GM23338 (cell line): ENCODE measurements at regions not wholly inside any gene's neighbourhood (a gene's known extent, or its start where the extent isn't known, plus 50 kb on each side); places are given as distances from the start of the nearest gene placed in this dataset.

Experiments
- ATAC-seq: fragments of 200-7000 bp; cut with Tn5 transposase; 3 replicates; pipeline ENCODE4 v1.9.1; 2020
- DNase-seq: peaks from one replicate; pipeline ENCODE4 v3.0.0-alpha.2; 2015; ENCODE audit warnings: low spot score
- H2AFZ ChIP-seq: fragments of 200-600 bp; sonication (generic); 2 replicates; pipeline ENCODE4 v1.8.0; 2016; ENCODE audit warnings: antibody characterized with exemption, mild to moderate bottlenecking, moderate library complexity
- H3F3A ChIP-seq: fragments of 200-600 bp; sonication (generic); replicated peaks from 2 replicates; pipeline ENCODE4 v1.8.0; 2017; ENCODE audit warnings: antibody characterized with exemption, mixed run types, low read depth
- H3K27ac ChIP-seq: fragments of 200-600 bp; sonication (generic); 2 replicates; pipeline ENCODE4 v1.6.1; 2016; ENCODE audit warnings: low read depth
- H3K27me3 ChIP-seq: fragments of 200-600 bp; sonication (generic); 2 replicates; pipeline ENCODE4 v1.8.0; 2016; ENCODE audit warnings: mild to moderate bottlenecking, mixed run types, moderate library complexity; ENCODE audit not compliant: insufficient read depth
- H3K36me3 ChIP-seq: fragments of 200-600 bp; sonication (generic); 2 replicates; pipeline ENCODE4 v1.8.0; 2016; ENCODE audit warnings: mild to moderate bottlenecking; ENCODE audit not compliant: insufficient read depth
- H3K4me1 ChIP-seq: fragments of 200-600 bp; sonication (generic); 2 replicates; pipeline ENCODE4 v1.8.0; 2016; ENCODE audit warnings: mild to moderate bottlenecking, moderate library complexity; ENCODE audit not compliant: insufficient read depth
- H3K4me2 ChIP-seq: fragments of 200-600 bp; sonication (generic); 2 replicates; pipeline ENCODE4 v1.7.1; 2017; ENCODE audit warnings: mixed run types
- H3K4me3 ChIP-seq: fragments of 200-600 bp; sonication (generic); 2 replicates; pipeline ENCODE4 v1.6.1; 2016; ENCODE audit warnings: mixed run types
- H3K79me2 ChIP-seq: fragments of 200-600 bp; sonication (generic); replicated peaks from 2 replicates; pipeline ENCODE4 v1.8.0; 2017; ENCODE audit warnings: mild to moderate bottlenecking; ENCODE audit not compliant: insufficient read depth
- H3K9me2 ChIP-seq: fragments of 200-600 bp; sonication (generic); 2 replicates; pipeline ENCODE4 v1.8.0; 2017; ENCODE audit not compliant: insufficient read depth
- H4K20me1 ChIP-seq: fragments of 200-600 bp; sonication (generic); replicated peaks from 2 replicates; pipeline ENCODE4 v1.8.0; 2017; ENCODE audit warnings: mild to moderate bottlenecking; ENCODE audit not compliant: insufficient read depth
- H3K27ac Mint-ChIP-seq: 2 replicates; pipeline ENCODE4 v1.8.0; 2020; ENCODE audit warnings: inconsistent platforms, mild to moderate bottlenecking, moderate library complexity, mixed read lengths
- H3K27me3 Mint-ChIP-seq: 3 replicates; pipeline ENCODE4 v1.8.0; 2022; ENCODE audit warnings: low read depth, mild to moderate bottlenecking, moderate library complexity, mixed read lengths, inconsistent platforms; ENCODE audit not compliant: insufficient read depth, poor library complexity
- H3K36me3 Mint-ChIP-seq: 3 replicates; pipeline ENCODE4 v1.8.0; 2021; ENCODE audit warnings: low read depth, mild to moderate bottlenecking, inconsistent platforms, moderate library complexity, mixed read lengths
- H3K4me1 Mint-ChIP-seq: 3 replicates; pipeline ENCODE4 v1.8.0; 2020; ENCODE audit warnings: mild to moderate bottlenecking, inconsistent platforms, mixed read lengths
- H3K4me3 Mint-ChIP-seq: 3 replicates; pipeline ENCODE4 v1.8.0; 2021; ENCODE audit warnings: moderate library complexity, mild to moderate bottlenecking, inconsistent platforms, mixed read lengths
- H3K9me3 Mint-ChIP-seq: 3 replicates; pipeline ENCODE4 v1.8.0; 2020; ENCODE audit warnings: moderate library complexity, mild to moderate bottlenecking, inconsistent platforms, mixed read lengths
- CREB1 ChIP-seq: fragments of 250-450 bp; sonication (Bioruptor Pico); IDR thresholded peaks from 2 replicates; pipeline ENCODE4 v1.5.0; 2020; ENCODE audit warnings: low read depth, mild to moderate bottlenecking, moderate library complexity
- EZH2 ChIP-seq: fragments of 200-600 bp; sonication (generic); IDR thresholded peaks from one replicate; pipeline ENCODE4 v1.8.0; 2017; ENCODE audit warnings: antibody characterized with exemption, mild to moderate bottlenecking, low read depth; ENCODE audit not compliant: unreplicated experiment
- EZH2phosphoT487 ChIP-seq: fragments of 200-600 bp; sonication (generic); IDR thresholded peaks from one replicate; pipeline ENCODE4 v1.8.1; 2018; ENCODE audit warnings: antibody characterized with exemption; ENCODE audit not compliant: unreplicated experiment
- JUNB ChIP-seq: IDR thresholded peaks from one replicate; pipeline ENCODE4 v1.6.1; 2016; ENCODE audit warnings: antibody characterized with exemption; ENCODE audit not compliant: unreplicated experiment
- ZNF331 ChIP-seq: fragments of 250-450 bp; sonication (Bioruptor Pico); IDR thresholded peaks from 2 replicates; pipeline ENCODE4 v1.5.0; 2020; ENCODE audit warnings: low read depth, mild to moderate bottlenecking, moderate library complexity
- TF ChIP-seq, protein P1 (sequence below), 2 experiments: fragments of 200-600 bp in 1 of 2; sonication (generic) in 1 of 2; conservative IDR thresholded peaks; 2 replicates each; pipeline versions ENCODE4 v1.5.1 to v1.6.1; 2016 to 2017; ENCODE audit warnings: antibody characterized with exemption in 2 of 2, low read depth in 2 of 2, mild to moderate bottlenecking in 2 of 2, moderate library complexity in 1 of 2
- TF ChIP-seq, protein P2 (sequence below): IDR thresholded peaks from one replicate; pipeline ENCODE4 v1.6.1; 2018; ENCODE audit warnings: antibody characterized with exemption; ENCODE audit not compliant: unreplicated experiment

DNA sequence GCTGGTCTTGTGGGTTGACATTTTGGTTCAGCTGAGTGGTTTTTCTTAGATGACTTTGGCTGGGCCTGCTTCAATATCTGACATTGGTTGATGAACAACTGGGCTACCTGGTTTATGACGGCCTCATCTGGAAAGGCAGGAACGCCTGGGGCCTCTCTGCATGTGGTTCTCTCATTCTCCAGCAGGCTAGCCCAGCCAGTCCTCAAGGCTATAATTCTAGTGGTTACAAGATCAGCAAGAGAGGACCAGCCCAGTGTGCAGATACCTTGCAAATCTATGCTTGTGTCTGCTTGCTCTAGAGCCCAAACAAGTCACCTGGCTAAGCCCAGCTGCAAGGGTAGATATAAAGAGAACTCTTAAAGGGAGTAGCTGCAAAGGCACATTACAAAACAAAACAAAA is 214.2 kb upstream of the PUDP start (continued):
- TF ChIP-seq, protein P1, sequence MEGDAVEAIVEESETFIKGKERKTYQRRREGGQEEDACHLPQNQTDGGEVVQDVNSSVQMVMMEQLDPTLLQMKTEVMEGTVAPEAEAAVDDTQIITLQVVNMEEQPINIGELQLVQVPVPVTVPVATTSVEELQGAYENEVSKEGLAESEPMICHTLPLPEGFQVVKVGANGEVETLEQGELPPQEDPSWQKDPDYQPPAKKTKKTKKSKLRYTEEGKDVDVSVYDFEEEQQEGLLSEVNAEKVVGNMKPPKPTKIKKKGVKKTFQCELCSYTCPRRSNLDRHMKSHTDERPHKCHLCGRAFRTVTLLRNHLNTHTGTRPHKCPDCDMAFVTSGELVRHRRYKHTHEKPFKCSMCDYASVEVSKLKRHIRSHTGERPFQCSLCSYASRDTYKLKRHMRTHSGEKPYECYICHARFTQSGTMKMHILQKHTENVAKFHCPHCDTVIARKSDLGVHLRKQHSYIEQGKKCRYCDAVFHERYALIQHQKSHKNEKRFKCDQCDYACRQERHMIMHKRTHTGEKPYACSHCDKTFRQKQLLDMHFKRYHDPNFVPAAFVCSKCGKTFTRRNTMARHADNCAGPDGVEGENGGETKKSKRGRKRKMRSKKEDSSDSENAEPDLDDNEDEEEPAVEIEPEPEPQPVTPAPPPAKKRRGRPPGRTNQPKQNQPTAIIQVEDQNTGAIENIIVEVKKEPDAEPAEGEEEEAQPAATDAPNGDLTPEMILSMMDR (conservative IDR thresholded peaks at IDR 0.05; ENCODE audit: low read depth in 2 of 2): no peak

DNA sequence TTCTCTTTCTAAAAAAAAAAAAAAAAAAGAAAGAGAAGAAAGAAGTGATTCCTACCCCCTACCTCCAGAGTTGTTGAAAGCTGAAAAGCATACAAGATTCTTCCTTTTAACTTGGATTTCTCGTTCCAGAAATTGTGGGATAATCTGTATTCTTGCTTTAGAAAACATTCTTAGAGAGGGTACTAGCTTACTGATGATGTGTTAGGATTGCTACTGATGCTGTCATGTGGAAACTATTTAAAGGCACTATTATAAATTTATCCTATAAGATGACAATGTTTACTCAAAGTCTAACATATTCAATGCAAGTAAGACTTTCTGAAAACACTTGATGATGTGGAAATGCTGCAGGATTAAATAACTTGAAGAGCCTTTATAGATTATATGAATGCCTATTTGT is 204.0 kb upstream of the PUDP start:
- peak overlapping the region; percentile 6; the same call in 1 of the 2 replicates for H3K4me2 ChIP-seq
- H3K4me3 Mint-ChIP-seq: no peak overlapping the region
- H3K36me3 Mint-ChIP-seq: no peaks in the 10 kb centered on the region
- H3K79me2 ChIP-seq: no peaks in the 10 kb centered on the region
- no peaks in the 10 kb centered on the region for H3K27me3 Mint-ChIP-seq
- no peak for DNase-seq
- no peaks in the 10 kb centered on the region for H3K36me3 ChIP-seq
- no peak overlapping the region for H3K27ac Mint-ChIP-seq
- H3K4me3 ChIP-seq: no peak overlapping the region
- TF ChIP-seq, protein P2, sequence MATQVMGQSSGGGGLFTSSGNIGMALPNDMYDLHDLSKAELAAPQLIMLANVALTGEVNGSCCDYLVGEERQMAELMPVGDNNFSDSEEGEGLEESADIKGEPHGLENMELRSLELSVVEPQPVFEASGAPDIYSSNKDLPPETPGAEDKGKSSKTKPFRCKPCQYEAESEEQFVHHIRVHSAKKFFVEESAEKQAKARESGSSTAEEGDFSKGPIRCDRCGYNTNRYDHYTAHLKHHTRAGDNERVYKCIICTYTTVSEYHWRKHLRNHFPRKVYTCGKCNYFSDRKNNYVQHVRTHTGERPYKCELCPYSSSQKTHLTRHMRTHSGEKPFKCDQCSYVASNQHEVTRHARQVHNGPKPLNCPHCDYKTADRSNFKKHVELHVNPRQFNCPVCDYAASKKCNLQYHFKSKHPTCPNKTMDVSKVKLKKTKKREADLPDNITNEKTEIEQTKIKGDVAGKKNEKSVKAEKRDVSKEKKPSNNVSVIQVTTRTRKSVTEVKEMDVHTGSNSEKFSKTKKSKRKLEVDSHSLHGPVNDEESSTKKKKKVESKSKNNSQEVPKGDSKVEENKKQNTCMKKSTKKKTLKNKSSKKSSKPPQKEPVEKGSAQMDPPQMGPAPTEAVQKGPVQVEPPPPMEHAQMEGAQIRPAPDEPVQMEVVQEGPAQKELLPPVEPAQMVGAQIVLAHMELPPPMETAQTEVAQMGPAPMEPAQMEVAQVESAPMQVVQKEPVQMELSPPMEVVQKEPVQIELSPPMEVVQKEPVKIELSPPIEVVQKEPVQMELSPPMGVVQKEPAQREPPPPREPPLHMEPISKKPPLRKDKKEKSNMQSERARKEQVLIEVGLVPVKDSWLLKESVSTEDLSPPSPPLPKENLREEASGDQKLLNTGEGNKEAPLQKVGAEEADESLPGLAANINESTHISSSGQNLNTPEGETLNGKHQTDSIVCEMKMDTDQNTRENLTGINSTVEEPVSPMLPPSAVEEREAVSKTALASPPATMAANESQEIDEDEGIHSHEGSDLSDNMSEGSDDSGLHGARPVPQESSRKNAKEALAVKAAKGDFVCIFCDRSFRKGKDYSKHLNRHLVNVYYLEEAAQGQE: no peak
- ATAC-seq: no peak
- no peaks in the 10 kb centered on the region for H3K27me3 ChIP-seq
- no peaks in the 10 kb centered on the region for H3K9me2 ChIP-seq
- H3K27ac ChIP-seq: peak overlapping the region; percentile 35; the same call in 1 of the 2 replicates
- H3K9me3 Mint-ChIP-seq: no peaks in the 10 kb centered on the region
- H3K4me1 ChIP-seq: peaks cover 18% of the 10 kb centered on the region
- peaks cover 7% of the 10 kb centered on the region; the same call in 2 of the 3 replicates for H3K4me1 Mint-ChIP-seq
- no peaks in the 10 kb centered on the region for H3F3A ChIP-seq
- no peaks in the 10 kb centered on the region for H4K20me1 ChIP-seq
- H2AFZ ChIP-seq: no peak overlapping the region

DNA sequence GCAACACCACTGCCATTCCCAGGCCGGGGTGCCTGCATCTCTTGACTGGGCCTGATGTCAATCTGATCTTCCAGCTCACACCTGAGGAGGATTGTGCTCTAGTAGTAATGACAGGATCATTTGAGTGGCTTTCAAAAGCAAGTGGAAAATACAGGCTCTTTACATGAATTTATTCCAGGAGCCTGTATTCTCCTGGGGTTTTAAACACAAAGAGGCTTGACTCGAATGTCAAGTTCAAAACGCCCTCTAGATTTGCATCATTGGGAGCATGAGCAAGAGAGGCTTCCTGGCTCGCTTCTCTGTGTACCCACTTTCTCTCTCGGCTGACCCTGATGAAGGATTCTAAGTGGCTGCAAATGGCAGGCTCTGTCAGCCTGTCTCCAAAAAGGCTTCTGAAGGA is 199.5 kb upstream of the PUDP start:
- ATAC-seq (no peak), DNase-seq (no peak)
- Mint-ChIP-seq H3K27ac (no peak overlapping the region), H3K36me3 (no peaks in the 10 kb centered on the region), H3K27me3 (no peaks in the 10 kb centered on the region), H3K4me3 (no peak overlapping the region), H3K9me3 (no peaks in the 10 kb centered on the region), H3K4me1 (peaks cover 7% of the 10 kb centered on the region; the same call in 2 of the 3 replicates)
- Histone ChIP-seq H4K20me1 (no peaks in the 10 kb centered on the region), H3K9me2 (no peaks in the 10 kb centered on the region), H3K4me3 (no peak overlapping the region), H3K27ac (no peak overlapping the region), H3K4me1 (peaks cover 12% of the 10 kb centered on the region), H2AFZ (no peak overlapping the region), H3K27me3 (no peaks in the 10 kb centered on the region), H3K4me2 (no peak overlapping the region), H3K79me2 (no peaks in the 10 kb centered on the region), H3K36me3 (no peaks in the 10 kb centered on the region), H3F3A (no peaks in the 10 kb centered on the region)
- TF ChIP-seq JUNB (no peak), ZNF331 (no peak), CREB1 (CRISPR knock-in tag) (no peak), EZH2phosphoT487 (no peak), EZH2 (no peak)
- TF ChIP-seq, protein P2: no peak
